Prostate gland (tissue), 2 donors: ENCODE measurements at regions not wholly inside any gene's neighbourhood (a gene's known extent, or its start where the extent isn't known, plus 50 kb on each side); places are given as distances from the start of the nearest gene placed in this dataset.

Experiments
- POLR2A ChIP-seq: fragments of 450-650 bp; IDR thresholded peaks from one replicate; pipeline ENCODE4 v1.6.1; 2016; ENCODE audit warnings: antibody characterized with exemption, mild to moderate bottlenecking
- POLR2AphosphoS5 ChIP-seq: sonication (generic); formaldehyde crosslinking; IDR thresholded peaks from one replicate; pipeline ENCODE4 v1.6.1; 2017; ENCODE audit warnings: antibody characterized with exemption
- TF ChIP-seq, protein P1 (sequence below), 4 experiments: fragments of 200-600 bp in 2 of 4; fragments of 450-650 bp in 2 of 4; sonication (generic) in 2 of 4; IDR thresholded peaks; 1 replicate in 3 of 4; 2 replicates in 1 of 4; pipeline ENCODE4 v1.5.1; 2016 to 2019; ENCODE audit warnings: antibody characterized with exemption in 4 of 4, mild to moderate bottlenecking in 2 of 4, moderate library complexity in 2 of 4

GRCh38 chr16:86786994-86787393, 208.6 kb downstream of the FOXL1 start:
- TF ChIP-seq POLR2AphosphoS5 (no peak), POLR2A (no peak)
- TF ChIP-seq, protein P1, sequence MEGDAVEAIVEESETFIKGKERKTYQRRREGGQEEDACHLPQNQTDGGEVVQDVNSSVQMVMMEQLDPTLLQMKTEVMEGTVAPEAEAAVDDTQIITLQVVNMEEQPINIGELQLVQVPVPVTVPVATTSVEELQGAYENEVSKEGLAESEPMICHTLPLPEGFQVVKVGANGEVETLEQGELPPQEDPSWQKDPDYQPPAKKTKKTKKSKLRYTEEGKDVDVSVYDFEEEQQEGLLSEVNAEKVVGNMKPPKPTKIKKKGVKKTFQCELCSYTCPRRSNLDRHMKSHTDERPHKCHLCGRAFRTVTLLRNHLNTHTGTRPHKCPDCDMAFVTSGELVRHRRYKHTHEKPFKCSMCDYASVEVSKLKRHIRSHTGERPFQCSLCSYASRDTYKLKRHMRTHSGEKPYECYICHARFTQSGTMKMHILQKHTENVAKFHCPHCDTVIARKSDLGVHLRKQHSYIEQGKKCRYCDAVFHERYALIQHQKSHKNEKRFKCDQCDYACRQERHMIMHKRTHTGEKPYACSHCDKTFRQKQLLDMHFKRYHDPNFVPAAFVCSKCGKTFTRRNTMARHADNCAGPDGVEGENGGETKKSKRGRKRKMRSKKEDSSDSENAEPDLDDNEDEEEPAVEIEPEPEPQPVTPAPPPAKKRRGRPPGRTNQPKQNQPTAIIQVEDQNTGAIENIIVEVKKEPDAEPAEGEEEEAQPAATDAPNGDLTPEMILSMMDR (IDR thresholded peaks at IDR 0.05) = no peak
